ENCODE measurements at regions not wholly inside any gene's neighbourhood (a gene's known extent, or its start where the extent isn't known, plus 50 kb on each side); places are given as distances from the start of the nearest gene placed in this dataset.

GRCh38 chr12:92332552-92332951 lies 186.9 kb upstream of the BTG1 start:
- Histone ChIP-seq H3K79me2 (ENCODE audit: low read depth) (no peaks in the 10 kb centered on the region), H3K27me3 (no peaks in the 10 kb centered on the region), H2AFZ (replicated peaks) (no peak overlapping the region), H3K36me3 (no peaks in the 10 kb centered on the region), H3K9ac (no peak overlapping the region), H3K4me3 (no peak overlapping the region), H3K4me1 (peaks cover 5% of the 10 kb centered on the region), H4K20me1 (ENCODE audit: low read depth) (no peaks in the 10 kb centered on the region), H3F3A (ENCODE audit: low read depth) (no peaks in the 10 kb centered on the region), H3K4me2 (no peak overlapping the region), H3K27ac (no peak overlapping the region), H3K9me3 (ENCODE audit: low read depth) (no peaks in the 10 kb centered on the region)
- no peaks in the 10 kb centered on the region for H3K9me3 Mint-ChIP-seq
- H3K36me3 Mint-ChIP-seq = no peaks in the 10 kb centered on the region
- no peak overlapping the region for H3K27ac Mint-ChIP-seq
- H3K4me3 Mint-ChIP-seq = no peak overlapping the region
- no peaks in the 10 kb centered on the region for H3K27me3 Mint-ChIP-seq (ENCODE audit: insufficient read depth, low read depth)
- no peak for TF ChIP-seq EZH2phosphoT487 (IDR thresholded peaks at IDR 0.05)
- TF ChIP-seq EZH2 (IDR thresholded peaks at IDR 0.05) = no peak
- no peak for TF ChIP-seq CTCF (IDR thresholded peaks at IDR 0.05)
- DNase-seq (ENCODE audit: low spot score) = no peak
- peaks cover 10% of the 10 kb centered on the region for H3K4me1 Mint-ChIP-seq

- no peak overlapping the region for H3K27ac Mint-ChIP-seq
- peaks cover 5% of the 10 kb centered on the region for H3K4me1 ChIP-seq
- H3K4me3 Mint-ChIP-seq = no peak overlapping the region
- H3K4me1 Mint-ChIP-seq = peaks cover 10% of the 10 kb centered on the region
- no peaks in the 10 kb centered on the region for H3F3A ChIP-seq (ENCODE audit: low read depth)
- TF ChIP-seq EZH2phosphoT487 (IDR thresholded peaks at IDR 0.05) (no peak), EZH2 (IDR thresholded peaks at IDR 0.05) (no peak), CTCF (IDR thresholded peaks at IDR 0.05) (no peak)
- no peaks in the 10 kb centered on the region for H3K27me3 Mint-ChIP-seq (ENCODE audit: insufficient read depth, low read depth)
- no peaks in the 10 kb centered on the region for H3K79me2 ChIP-seq (ENCODE audit: low read depth)
- no peak overlapping the region for H3K4me2 ChIP-seq
- no peaks in the 10 kb centered on the region for H3K9me3 Mint-ChIP-seq
- peak; percentile 38 for DNase-seq (ENCODE audit: low spot score)
- no peak overlapping the region for H2AFZ ChIP-seq (replicated peaks)
- no peaks in the 10 kb centered on the region for H3K36me3 ChIP-seq
- no peaks in the 10 kb centered on the region for H4K20me1 ChIP-seq (ENCODE audit: low read depth)
- H3K9ac ChIP-seq = no peak overlapping the region
- no peaks in the 10 kb centered on the region for H3K27me3 ChIP-seq
- no peak overlapping the region for H3K4me3 ChIP-seq
- H3K36me3 Mint-ChIP-seq = no peaks in the 10 kb centered on the region
- H3K9me3 ChIP-seq (ENCODE audit: low read depth) = no peaks in the 10 kb centered on the region
- H3K27ac ChIP-seq = no peak overlapping the region
Measured at GRCh38 chr12:92331383-92331782, 185.7 kb upstream of the BTG1 start.

- H4K20me1 ChIP-seq (ENCODE audit: low read depth) = no peaks in the 10 kb centered on the region
- no peaks in the 10 kb centered on the region for H3F3A ChIP-seq (ENCODE audit: low read depth)
- Mint-ChIP-seq H3K36me3 (no peaks in the 10 kb centered on the region), H3K9me3 (peaks cover 5% of the 10 kb centered on the region), H3K4me1 (peaks cover 10% of the 10 kb centered on the region), H3K27me3 (ENCODE audit: insufficient read depth, low read depth) (no peaks in the 10 kb centered on the region), H3K27ac (no peak overlapping the region), H3K4me3 (no peak overlapping the region)
- H3K79me2 ChIP-seq (ENCODE audit: low read depth) = no peaks in the 10 kb centered on the region
- H3K9me3 ChIP-seq (ENCODE audit: low read depth) = no peaks in the 10 kb centered on the region
- DNase-seq (ENCODE audit: low spot score) = no peak
- no peak overlapping the region for H3K9ac ChIP-seq
- no peak overlapping the region for H3K4me2 ChIP-seq
- no peak overlapping the region for H3K27ac ChIP-seq
- H3K4me1 ChIP-seq = peaks cover 5% of the 10 kb centered on the region
- no peak for TF ChIP-seq CTCF (IDR thresholded peaks at IDR 0.05)
- TF ChIP-seq EZH2 (IDR thresholded peaks at IDR 0.05) = no peak
- no peak for TF ChIP-seq EZH2phosphoT487 (IDR thresholded peaks at IDR 0.05)
- H3K27me3 ChIP-seq = no peaks in the 10 kb centered on the region
- H3K36me3 ChIP-seq = no peaks in the 10 kb centered on the region
- no peak overlapping the region for H3K4me3 ChIP-seq
- no peak overlapping the region for H2AFZ ChIP-seq (replicated peaks)
Measured at GRCh38 chr12:92330654-92331053, 185.0 kb upstream of the BTG1 start.

Data from neural progenitor cell (in vitro differentiated cells).